Prostate gland (tissue), 2 donors: ENCODE measurements at regions not wholly inside any gene's neighbourhood (a gene's known extent, or its start where the extent isn't known, plus 50 kb on each side); places are given as distances from the start of the nearest gene placed in this dataset.

Experiments
- POLR2A ChIP-seq: fragments of 450-650 bp; IDR thresholded peaks from one replicate; pipeline ENCODE4 v1.6.1; 2016; ENCODE audit warnings: antibody characterized with exemption, mild to moderate bottlenecking
- TF ChIP-seq, protein P1 (sequence below), 4 experiments: fragments of 200-600 bp in 2 of 4; fragments of 450-650 bp in 2 of 4; sonication (generic) in 2 of 4; IDR thresholded peaks; 1 replicate in 3 of 4; 2 replicates in 1 of 4; pipeline ENCODE4 v1.5.1; 2016 to 2019; ENCODE audit warnings: antibody characterized with exemption in 4 of 4, mild to moderate bottlenecking in 2 of 4, moderate library complexity in 2 of 4

DNA sequence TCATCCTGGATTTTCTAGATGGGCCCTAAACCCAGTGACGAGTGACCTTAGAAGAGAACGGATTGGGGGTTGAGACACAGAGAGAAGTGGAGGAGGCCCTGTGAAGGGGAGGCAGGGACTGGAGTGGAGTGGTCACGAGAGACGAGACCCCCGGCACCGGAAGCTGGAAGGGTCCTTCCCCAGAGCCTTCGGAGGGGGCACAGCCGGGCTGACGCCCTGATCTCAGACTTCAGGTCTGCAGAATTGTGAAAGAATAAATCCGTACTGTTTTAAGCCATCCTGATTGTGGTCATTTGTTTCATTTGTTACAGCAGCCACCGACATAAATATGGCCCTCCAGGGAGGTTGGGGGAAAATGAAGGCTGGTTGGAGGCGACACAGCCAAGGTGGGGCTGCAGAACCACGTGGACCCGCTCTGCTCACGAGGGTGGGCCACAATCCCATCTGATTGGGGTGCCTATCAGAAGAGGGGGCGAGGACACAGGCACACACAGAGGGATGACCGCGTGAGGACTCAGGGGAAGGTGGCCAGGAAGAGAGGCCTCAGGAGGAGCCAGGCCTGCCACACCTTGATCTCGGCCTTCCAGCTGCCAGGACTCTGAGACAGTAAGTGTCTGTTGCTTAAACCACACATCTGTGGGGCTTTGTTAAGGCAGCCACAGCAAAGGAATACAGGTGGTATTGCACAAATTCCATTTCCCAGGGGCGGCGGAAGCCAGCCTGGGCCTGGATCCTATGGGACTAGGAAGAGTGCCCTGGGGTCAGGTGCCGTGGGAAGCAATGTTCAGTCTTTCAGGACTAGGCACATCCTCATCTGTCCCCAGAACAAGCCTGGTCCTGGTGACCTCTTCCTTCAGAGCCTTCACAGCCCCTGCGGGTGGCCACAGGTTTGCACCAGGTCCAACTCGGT lies 73.3 kb upstream of the SHANK2 start:
- TF ChIP-seq, protein P1, sequence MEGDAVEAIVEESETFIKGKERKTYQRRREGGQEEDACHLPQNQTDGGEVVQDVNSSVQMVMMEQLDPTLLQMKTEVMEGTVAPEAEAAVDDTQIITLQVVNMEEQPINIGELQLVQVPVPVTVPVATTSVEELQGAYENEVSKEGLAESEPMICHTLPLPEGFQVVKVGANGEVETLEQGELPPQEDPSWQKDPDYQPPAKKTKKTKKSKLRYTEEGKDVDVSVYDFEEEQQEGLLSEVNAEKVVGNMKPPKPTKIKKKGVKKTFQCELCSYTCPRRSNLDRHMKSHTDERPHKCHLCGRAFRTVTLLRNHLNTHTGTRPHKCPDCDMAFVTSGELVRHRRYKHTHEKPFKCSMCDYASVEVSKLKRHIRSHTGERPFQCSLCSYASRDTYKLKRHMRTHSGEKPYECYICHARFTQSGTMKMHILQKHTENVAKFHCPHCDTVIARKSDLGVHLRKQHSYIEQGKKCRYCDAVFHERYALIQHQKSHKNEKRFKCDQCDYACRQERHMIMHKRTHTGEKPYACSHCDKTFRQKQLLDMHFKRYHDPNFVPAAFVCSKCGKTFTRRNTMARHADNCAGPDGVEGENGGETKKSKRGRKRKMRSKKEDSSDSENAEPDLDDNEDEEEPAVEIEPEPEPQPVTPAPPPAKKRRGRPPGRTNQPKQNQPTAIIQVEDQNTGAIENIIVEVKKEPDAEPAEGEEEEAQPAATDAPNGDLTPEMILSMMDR (IDR thresholded peaks at IDR 0.05): no peak
- no peak for TF ChIP-seq POLR2A
